ENCODE measurements at regions not wholly inside any gene's neighbourhood (a gene's known extent, or its start where the extent isn't known, plus 50 kb on each side); places are given as distances from the start of the nearest gene placed in this dataset.

DNA sequence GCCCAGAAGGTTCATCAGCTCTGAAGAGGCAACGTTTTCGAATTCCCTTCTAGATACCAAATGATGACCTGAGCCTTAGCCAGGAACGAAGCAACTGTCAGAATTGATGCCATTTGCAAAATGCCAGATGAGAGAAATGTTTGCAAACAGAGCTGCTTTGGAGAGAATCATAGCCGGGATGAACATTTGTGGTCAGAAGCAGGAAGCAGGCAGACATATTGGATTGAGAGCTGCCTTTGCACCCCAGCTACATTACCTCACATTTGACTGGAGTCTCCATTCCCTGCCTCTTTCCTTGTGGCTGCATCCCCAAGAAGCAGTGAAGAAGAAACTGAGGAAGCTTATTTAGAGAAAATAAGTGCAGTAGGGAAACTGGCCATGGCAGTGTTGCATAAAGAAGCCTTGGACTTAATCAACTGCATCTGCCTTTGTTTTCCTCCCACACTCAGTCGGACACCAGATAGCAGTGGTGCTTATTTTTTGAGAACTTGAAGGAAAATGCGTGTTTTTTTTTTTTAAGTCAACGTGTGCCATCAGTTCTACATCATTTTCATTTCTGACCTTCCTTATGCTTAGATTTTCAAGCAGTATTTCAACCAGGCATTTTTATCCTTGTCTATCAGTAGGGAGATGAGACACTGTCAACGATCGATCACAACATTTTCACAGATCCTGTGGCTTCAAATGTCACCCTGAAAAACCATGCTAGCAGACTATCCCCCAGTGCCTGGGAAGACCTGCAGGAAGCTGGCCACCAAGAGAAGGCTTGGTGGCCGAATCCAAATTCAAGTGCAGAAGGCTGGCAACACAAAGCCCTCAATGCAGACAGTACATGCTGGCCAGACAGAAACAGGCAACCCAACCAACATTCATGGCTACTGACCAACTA, 541.2 kb upstream of the JARID2 start:
- no peak overlapping the region for H3K27ac ChIP-seq (ENCODE audit: low read depth, low read length, poor library complexity, severe bottlenecking)
- H3K4me3 ChIP-seq (ENCODE audit: low read depth, low read length, poor library complexity, severe bottlenecking) = no peak overlapping the region
- no TSS peak for BruUV-seq (replicated peaks)
- peaks cover 9% of the 10 kb centered on the region; the same call in 1 of the 2 replicates for H3K9me3 ChIP-seq (ENCODE audit: low read length)
- H4K20me1 ChIP-seq (ENCODE audit: insufficient read depth, low read length) = no peaks in the 10 kb centered on the region
- peak overlapping the region; percentile 24; the same call in 1 of the 2 replicates for H2AFZ ChIP-seq (ENCODE audit: low read length)
- H3K36me3 ChIP-seq (ENCODE audit: insufficient read depth, low read length) = no peaks in the 10 kb centered on the region
- H3K4me2 ChIP-seq (ENCODE audit: low read length) = no peak overlapping the region
- POLR2A ChIA-PET = interaction anchor here (0.6 to 0.7 kb wide), 2 partner anchors 24 to 562 kb away, joined by 3 read pairs; no protein-coding TSS in a partner anchor
- intact Hi-C loops (cut with micrococcal nuclease; ENCODE audit: unreplicated experiment) = no loop called here
- TF ChIP-seq EZH2phosphoT487 (IDR thresholded peaks at IDR 0.05; ENCODE audit: borderline replicate concordance, low read depth, low read length) = no peak
- TF ChIP-seq, protein P1, sequence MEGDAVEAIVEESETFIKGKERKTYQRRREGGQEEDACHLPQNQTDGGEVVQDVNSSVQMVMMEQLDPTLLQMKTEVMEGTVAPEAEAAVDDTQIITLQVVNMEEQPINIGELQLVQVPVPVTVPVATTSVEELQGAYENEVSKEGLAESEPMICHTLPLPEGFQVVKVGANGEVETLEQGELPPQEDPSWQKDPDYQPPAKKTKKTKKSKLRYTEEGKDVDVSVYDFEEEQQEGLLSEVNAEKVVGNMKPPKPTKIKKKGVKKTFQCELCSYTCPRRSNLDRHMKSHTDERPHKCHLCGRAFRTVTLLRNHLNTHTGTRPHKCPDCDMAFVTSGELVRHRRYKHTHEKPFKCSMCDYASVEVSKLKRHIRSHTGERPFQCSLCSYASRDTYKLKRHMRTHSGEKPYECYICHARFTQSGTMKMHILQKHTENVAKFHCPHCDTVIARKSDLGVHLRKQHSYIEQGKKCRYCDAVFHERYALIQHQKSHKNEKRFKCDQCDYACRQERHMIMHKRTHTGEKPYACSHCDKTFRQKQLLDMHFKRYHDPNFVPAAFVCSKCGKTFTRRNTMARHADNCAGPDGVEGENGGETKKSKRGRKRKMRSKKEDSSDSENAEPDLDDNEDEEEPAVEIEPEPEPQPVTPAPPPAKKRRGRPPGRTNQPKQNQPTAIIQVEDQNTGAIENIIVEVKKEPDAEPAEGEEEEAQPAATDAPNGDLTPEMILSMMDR (conservative IDR thresholded peaks at IDR 0.05; ENCODE audit: low read length) = no peak
- H3K4me1 ChIP-seq (ENCODE audit: insufficient read depth, low read length, poor library complexity, severe bottlenecking) = no peaks in the 10 kb centered on the region
- H3K9me2 ChIP-seq (ENCODE audit: insufficient read depth, low read length) = no peaks in the 10 kb centered on the region
- DNase-seq (ENCODE audit: low spot score) = no peak
- H3K79me2 ChIP-seq (ENCODE audit: insufficient read depth, low read depth, low read length) = no peaks in the 10 kb centered on the region
- CTCF ChIA-PET (ENCODE audit: unreplicated experiment) = no interaction called here

DNA sequence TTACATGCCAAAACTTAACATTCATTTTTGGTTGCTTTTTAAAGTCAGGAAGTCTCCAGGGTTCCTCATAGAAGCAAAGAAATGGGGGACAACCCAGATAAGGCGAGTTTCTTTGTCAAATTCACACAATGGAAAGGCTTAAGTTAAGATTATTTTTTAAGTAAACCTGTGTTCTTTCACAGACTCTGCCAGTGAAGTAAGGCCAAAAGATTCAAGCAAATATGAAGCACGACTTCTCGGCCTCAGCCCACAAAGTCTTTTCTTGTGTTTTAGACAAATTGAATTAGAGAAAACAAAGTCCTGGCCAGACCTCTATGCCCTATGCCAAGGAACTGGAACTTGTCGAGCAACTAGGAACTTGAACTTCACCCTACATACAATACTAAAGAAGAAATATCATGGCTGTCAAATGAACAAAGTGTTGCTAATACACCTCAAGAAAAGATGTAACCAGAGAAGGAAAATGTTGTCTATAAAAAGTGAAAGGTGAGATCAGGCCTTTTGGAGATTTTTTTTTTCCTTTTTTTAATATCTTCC, 540.0 kb upstream of the JARID2 start:
- no peak overlapping the region for H3K4me2 ChIP-seq (ENCODE audit: low read length)
- H3K9me2 ChIP-seq (ENCODE audit: insufficient read depth, low read length) = no peaks in the 10 kb centered on the region
- CTCF ChIA-PET (ENCODE audit: unreplicated experiment) = no interaction called here
- POLR2A ChIA-PET = no interaction called here
- BruUV-seq (replicated peaks) = no TSS peak
- no peaks in the 10 kb centered on the region for H3K9me3 ChIP-seq (ENCODE audit: low read length)
- no peaks in the 10 kb centered on the region for H3K79me2 ChIP-seq (ENCODE audit: insufficient read depth, low read depth, low read length)
- H3K4me1 ChIP-seq (ENCODE audit: insufficient read depth, low read length, poor library complexity, severe bottlenecking) = peaks cover under 1% of the 10 kb centered on the region
- H2AFZ ChIP-seq (ENCODE audit: low read length) = no peak overlapping the region
- DNase-seq (ENCODE audit: low spot score) = no peak
- H4K20me1 ChIP-seq (ENCODE audit: insufficient read depth, low read length) = no peaks in the 10 kb centered on the region
- TF ChIP-seq, protein P1 (conservative IDR thresholded peaks at IDR 0.05; ENCODE audit: low read length) = no peak
- no peak for TF ChIP-seq EZH2phosphoT487 (IDR thresholded peaks at IDR 0.05; ENCODE audit: borderline replicate concordance, low read depth, low read length)
- H3K4me3 ChIP-seq (ENCODE audit: low read depth, low read length, poor library complexity, severe bottlenecking) = no peak overlapping the region
- intact Hi-C loops (cut with micrococcal nuclease; ENCODE audit: unreplicated experiment) = no loop called here
- no peak overlapping the region for H3K27ac ChIP-seq (ENCODE audit: low read depth, low read length, poor library complexity, severe bottlenecking)
- no peaks in the 10 kb centered on the region for H3K36me3 ChIP-seq (ENCODE audit: insufficient read depth, low read length)
